Parathyroid adenoma (tissue), 2 donors: ENCODE measurements at regions not wholly inside any gene's neighbourhood (a gene's known extent, or its start where the extent isn't known, plus 50 kb on each side); places are given as distances from the start of the nearest gene placed in this dataset.
"Not testable (repeated sequence)": the region's sequence is repeated elsewhere in the genome, so short reads cannot be mapped to it uniquely, and the experiment has no call there.

Experiments
- H2AFZ ChIP-seq: fragments of 300-600 bp; sonication (generic); one replicate; pipeline ENCODE4 v1.7.0; 2017; ENCODE audit warnings: antibody characterized with exemption, mild to moderate bottlenecking
- H3K27ac ChIP-seq: fragments of 300-600 bp; sonication (generic); one replicate; pipeline ENCODE4 v1.7.0; 2017
- H3K27me3 ChIP-seq: fragments of 300-600 bp; sonication (generic); one replicate; pipeline ENCODE4 v1.7.0; 2017; ENCODE audit warnings: low read length; ENCODE audit not compliant: control insufficient read depth, insufficient read depth
- H3K36me3 ChIP-seq: fragments of 300-600 bp; sonication (generic); one replicate; pipeline ENCODE4 v1.7.0; 2017; ENCODE audit warnings: low read length; ENCODE audit not compliant: control insufficient read depth, insufficient read depth
- H3K4me1 ChIP-seq: fragments of 300-600 bp; sonication (generic); one replicate; pipeline ENCODE4 v1.7.0; 2017; ENCODE audit warnings: control low read depth
- H3K4me2 ChIP-seq: fragments of 300-600 bp; sonication (generic); one replicate; pipeline ENCODE4 v1.7.0; 2017; ENCODE audit warnings: low read length
- H3K4me3 ChIP-seq: fragments of 300-600 bp; sonication (generic); one replicate; pipeline ENCODE4 v1.7.0; 2017; ENCODE audit warnings: low read depth, low read length
- H3K79me2 ChIP-seq: fragments of 300-600 bp; sonication (generic); one replicate; pipeline ENCODE4 v1.7.0; 2017; ENCODE audit warnings: control low read depth
- H3K9ac ChIP-seq: fragments of 300-600 bp; sonication (generic); one replicate; pipeline ENCODE4 v1.7.0; 2017; ENCODE audit warnings: mild to moderate bottlenecking
- H3K9me3 ChIP-seq: fragments of 300-600 bp; sonication (generic); one replicate; pipeline ENCODE4 v1.7.0; 2017; ENCODE audit warnings: low read length; ENCODE audit not compliant: control insufficient read depth
- TF ChIP-seq, protein P1 (sequence below): fragments of 300-600 bp; sonication (generic); IDR thresholded peaks from one replicate; pipeline ENCODE4 v1.7.0; 2017; ENCODE audit warnings: antibody characterized with exemption, mild to moderate bottlenecking
- donor health status: primary hyperparathyroidism.

GRCh38 chr5:36552651-36553393 lies 53.6 kb upstream of the SLC1A3 start:
- Histone ChIP-seq H3K4me3 (no peak overlapping the region), H3K4me1 (no peaks in the 10 kb centered on the region), H3K27ac (no peak overlapping the region), H3K27me3 (no peaks in the 10 kb centered on the region), H3K9ac (no peak overlapping the region), H3K36me3 (no peaks in the 10 kb centered on the region), H3K9me3 (no peaks in the 10 kb centered on the region), H3K79me2 (no peaks in the 10 kb centered on the region), H2AFZ (no peak overlapping the region), H3K4me2 (no peak overlapping the region)
- TF ChIP-seq, protein P1, sequence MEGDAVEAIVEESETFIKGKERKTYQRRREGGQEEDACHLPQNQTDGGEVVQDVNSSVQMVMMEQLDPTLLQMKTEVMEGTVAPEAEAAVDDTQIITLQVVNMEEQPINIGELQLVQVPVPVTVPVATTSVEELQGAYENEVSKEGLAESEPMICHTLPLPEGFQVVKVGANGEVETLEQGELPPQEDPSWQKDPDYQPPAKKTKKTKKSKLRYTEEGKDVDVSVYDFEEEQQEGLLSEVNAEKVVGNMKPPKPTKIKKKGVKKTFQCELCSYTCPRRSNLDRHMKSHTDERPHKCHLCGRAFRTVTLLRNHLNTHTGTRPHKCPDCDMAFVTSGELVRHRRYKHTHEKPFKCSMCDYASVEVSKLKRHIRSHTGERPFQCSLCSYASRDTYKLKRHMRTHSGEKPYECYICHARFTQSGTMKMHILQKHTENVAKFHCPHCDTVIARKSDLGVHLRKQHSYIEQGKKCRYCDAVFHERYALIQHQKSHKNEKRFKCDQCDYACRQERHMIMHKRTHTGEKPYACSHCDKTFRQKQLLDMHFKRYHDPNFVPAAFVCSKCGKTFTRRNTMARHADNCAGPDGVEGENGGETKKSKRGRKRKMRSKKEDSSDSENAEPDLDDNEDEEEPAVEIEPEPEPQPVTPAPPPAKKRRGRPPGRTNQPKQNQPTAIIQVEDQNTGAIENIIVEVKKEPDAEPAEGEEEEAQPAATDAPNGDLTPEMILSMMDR = no peak

DNA sequence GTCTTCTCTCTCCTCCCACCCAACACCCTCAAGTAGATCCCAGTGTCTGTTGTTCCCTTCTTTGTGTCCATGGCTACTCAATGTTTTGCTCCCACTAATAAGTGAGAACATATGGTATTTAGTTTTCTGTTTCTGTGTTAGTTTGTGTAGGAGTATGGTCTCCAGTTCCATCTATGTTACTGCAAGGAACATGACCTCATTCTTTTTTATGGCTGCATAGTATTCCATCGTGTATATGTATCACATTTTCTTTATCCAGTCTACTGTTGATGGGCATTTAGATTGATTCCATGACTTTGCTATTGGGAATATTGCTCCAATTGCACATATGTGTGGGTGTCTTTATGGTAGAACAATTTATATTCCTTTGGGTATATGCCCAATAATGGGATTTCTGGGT lies 51.4 kb upstream of the SLC1A3 start:
- not testable (repeated sequence) for H3K79me2 ChIP-seq, H3K27ac ChIP-seq, H2AFZ ChIP-seq, H3K4me3 ChIP-seq, H3K9ac ChIP-seq, H3K27me3 ChIP-seq, H3K9me3 ChIP-seq, H3K4me2 ChIP-seq, H3K4me1 ChIP-seq, H3K36me3 ChIP-seq
